HepG2 (cell line): ENCODE measurements at regions not wholly inside any gene's neighbourhood (a gene's known extent, or its start where the extent isn't known, plus 50 kb on each side); places are given as distances from the start of the nearest gene placed in this dataset.

ENCODE experiments used
- FOXK1 ChIP-seq: sonication (generic); formaldehyde crosslinking; IDR thresholded peaks from 2 replicates; pipeline ENCODE4 v1.4.0; 2020; ENCODE audit warnings: low read depth, missing genetic modification reagents, borderline replicate concordance
- ZNF501 ChIP-seq: sonication (generic); formaldehyde crosslinking; IDR thresholded peaks from 2 replicates; pipeline ENCODE4 v1.5.1; 2020; ENCODE audit warnings: mild to moderate bottlenecking, moderate library complexity, missing genetic modification reagents
- ZNF747 ChIP-seq: sonication (generic); formaldehyde crosslinking; IDR thresholded peaks from 2 replicates; pipeline ENCODE4 v1.8.1; 2023; ENCODE audit warnings: missing genetic modification reagents, mild to moderate bottlenecking, borderline replicate concordance

GRCh38 chr20:54806462-54806861, 331.1 kb downstream of the DOK5 start:
- TF ChIP-seq ZNF501 (no peak), ZNF747 (CRISPR knock-in tag) (no peak), FOXK1 (CRISPR knock-in tag) (no peak)
